ENCODE measurements at regions not wholly inside any gene's neighbourhood (a gene's known extent, or its start where the extent isn't known, plus 50 kb on each side); places are given as distances from the start of the nearest gene placed in this dataset.

- DNase-seq, result no peak
Measured at GRCh38 chr6:90922325-90922724, 335.5 kb upstream of the MAP3K7 start.

GRCh38 chr6:90918361-90918760 is 331.5 kb upstream of the MAP3K7 start:
- DNase-seq, result no peak

- no peak for DNase-seq
Measured at GRCh38 chr6:90917376-90917775, 330.5 kb upstream of the MAP3K7 start.

GRCh38 chr6:90916968-90917367 is 330.1 kb upstream of the MAP3K7 start:
- DNase-seq, result no peak

- no peak for DNase-seq
Measured at GRCh38 chr6:90915224-90915915, 328.5 kb upstream of the MAP3K7 start.

GRCh38 chr6:90914312-90914711 is 327.4 kb upstream of the MAP3K7 start:
- DNase-seq, result no peak

- no peak for DNase-seq
Measured at GRCh38 chr6:90913266-90913960, 326.5 kb upstream of the MAP3K7 start.

GRCh38 chr6:90911642-90912041 is 324.8 kb upstream of the MAP3K7 start:
- DNase-seq, result no peak

- no peak for DNase-seq
Measured at GRCh38 chr6:90910893-90911292, 324.0 kb upstream of the MAP3K7 start.

- no peak for DNase-seq
Measured at GRCh38 chr6:90907931-90908655, 321.2 kb upstream of the MAP3K7 start.

GRCh38 chr6:90905351-90905750 is 318.5 kb upstream of the MAP3K7 start:
- DNase-seq, result no peak

GRCh38 chr6:90900034-90900433 is 313.2 kb upstream of the MAP3K7 start:
- no peak for DNase-seq

GRCh38 chr6:90898763-90899162 is 311.9 kb upstream of the MAP3K7 start:
- DNase-seq, result no peak

GRCh38 chr6:90896075-90896547 is 309.2 kb upstream of the MAP3K7 start:
- DNase-seq, result no peak

- no peak for DNase-seq
Measured at GRCh38 chr6:90895299-90896074, 308.6 kb upstream of the MAP3K7 start.

GRCh38 chr6:90894285-90895130 is 307.6 kb upstream of the MAP3K7 start:
- no peak for DNase-seq

- DNase-seq, result no peak
Measured at GRCh38 chr6:90893400-90893799, 306.5 kb upstream of the MAP3K7 start.

- DNase-seq, result no peak
Measured at GRCh38 chr6:90892271-90892670, 305.4 kb upstream of the MAP3K7 start.

GRCh38 chr6:90891355-90891754 is 304.5 kb upstream of the MAP3K7 start:
- DNase-seq, result no peak

GRCh38 chr6:90890683-90891330 is 303.9 kb upstream of the MAP3K7 start:
- DNase-seq, result peak; percentile 31

- no peak for DNase-seq
Measured at GRCh38 chr6:90887764-90888163, 300.9 kb upstream of the MAP3K7 start.

Data from left hindlimb (tissue), 1 donor.